GM12878 (cell line): ENCODE measurements at regions not wholly inside any gene's neighbourhood (a gene's known extent, or its start where the extent isn't known, plus 50 kb on each side); places are given as distances from the start of the nearest gene placed in this dataset.

ENCODE experiments used
- ATAC-seq: fragments of 200-7000 bp; cut with Tn5 transposase; 3 replicates; pipeline ENCODE4 v1.9.1; 2020; ENCODE audit warnings: mild to moderate bottlenecking, moderate library complexity
- BruUV-seq: library from RNA; stranded (reverse); fragments of 400-500 nt; replicated peaks from 2 replicates; lab custom pipeline; 2021; lab: Mats Ljungman, UMichigan
- CTCF ChIA-PET: fragments of 300-600 bp; sonication (Branson Sonifier 250); formaldehyde crosslinking; extraction: SDS; loops from one replicate; lab custom pipeline; 2021; ENCODE audit warnings: inconsistent platforms; lab: Yijun Ruan, JAX
- POLR2A ChIA-PET: fragments of 350-600 bp; formaldehyde crosslinking; extraction: SDS; loops from one replicate; lab custom pipeline; 2021; ENCODE audit warnings: inconsistent platforms; lab: Charles Lee
- RAD21 ChIA-PET: fragments of 300-600 bp; sonication (Branson Sonifier 250); formaldehyde crosslinking; loops from one replicate; lab custom pipeline; 2023; ENCODE audit warnings: antibody characterized with exemption; ENCODE audit not compliant: unreplicated experiment; lab: Charles Lee
- SMC1A ChIA-PET: fragments of 300-600 bp; sonication (Branson Sonifier 250); formaldehyde crosslinking; loops from one replicate; lab custom pipeline; 2023; ENCODE audit not compliant: unreplicated experiment, uncharacterized antibody; lab: Charles Lee
- DNase-seq: peaks from one replicate; pipeline ENCODE4 v3.0.0-alpha.2; 2011; ENCODE audit warnings: low read depth, low spot score
- FAIRE-seq: peaks from 3 replicates; lab custom pipeline; 2011; peaks lifted over from hg19 to GRCh38; lab: Jason Lieb, UNC
- H2AFZ ChIP-seq: 2 replicates; pipeline ENCODE4 v1.6.0; 2011; ENCODE audit warnings: low read depth, low read length, control low read depth; ENCODE audit not compliant: control insufficient read depth
- H3K27ac ChIP-seq: 2 replicates; pipeline ENCODE4 v1.5.1; 2011; ENCODE audit warnings: control low read depth; ENCODE audit not compliant: control insufficient read depth, insufficient read depth
- H3K27me3 ChIP-seq, 2 experiments: replicated peaks in 1 of 2; 2 replicates each; pipeline versions ENCODE4 v1.6.0 to v1.6.1; 2011; ENCODE audit warnings: low read length in 1 of 2; ENCODE audit not compliant: control insufficient read depth in 2 of 2, insufficient read depth in 2 of 2
- H3K36me3 ChIP-seq, 2 experiments: 2 replicates each; pipeline ENCODE4 v1.5.1; 2011; ENCODE audit warnings: low read length in 1 of 2; ENCODE audit not compliant: control insufficient read depth in 2 of 2, insufficient read depth in 2 of 2
- H3K4me1 ChIP-seq: 2 replicates; pipeline ENCODE4 v1.6.1; 2011; ENCODE audit warnings: mild to moderate bottlenecking, low read length, moderate library complexity, mixed read lengths; ENCODE audit not compliant: control insufficient read depth, insufficient read depth
- H3K4me2 ChIP-seq: 2 replicates; pipeline ENCODE4 v1.6.0; 2011; ENCODE audit warnings: control low read depth; ENCODE audit not compliant: control insufficient read depth, insufficient read depth
- H3K4me3 ChIP-seq: fragments of 200-600 bp; sonication (generic); 2 replicates; pipeline ENCODE4 v1.5.1; 2016
- H3K79me2 ChIP-seq: 2 replicates; pipeline ENCODE4 v1.6.0; 2011; ENCODE audit warnings: low read length; ENCODE audit not compliant: control insufficient read depth, insufficient read depth
- H3K9ac ChIP-seq: 2 replicates; pipeline ENCODE4 v1.8.0; 2011; ENCODE audit warnings: low read length, control low read depth, mixed read lengths; ENCODE audit not compliant: control insufficient read depth, insufficient read depth
- H3K9me3 ChIP-seq: replicated peaks from 3 replicates; pipeline ENCODE4 v1.5.1; 2011; ENCODE audit warnings: mild to moderate bottlenecking, low read length; ENCODE audit not compliant: control insufficient read depth, insufficient read depth
- H4K20me1 ChIP-seq: 2 replicates; pipeline ENCODE4 v1.6.0; 2011; ENCODE audit not compliant: control insufficient read depth, insufficient read depth
- CBX3 ChIP-seq: fragments of 200-600 bp; sonication (generic); IDR thresholded peaks from 2 replicates; pipeline ENCODE4 v1.6.1; 2016; ENCODE audit warnings: low read depth, borderline replicate concordance
- E2F4 ChIP-seq: IDR thresholded peaks from 2 replicates; pipeline ENCODE4 v1.6.1; 2012; ENCODE audit warnings: low read depth, low read length, improper control_type of control experiment
- E4F1 ChIP-seq: fragments of 450-650 bp; IDR thresholded peaks from 2 replicates; pipeline ENCODE4 v1.6.1; 2018; ENCODE audit warnings: borderline replicate concordance, mild to moderate bottlenecking; ENCODE audit not compliant: partially characterized antibody
- ELK1 ChIP-seq: IDR thresholded peaks from 2 replicates; pipeline ENCODE4 v1.6.1; 2012; ENCODE audit warnings: low read depth, low read length, improper control_type of control experiment
- ESRRA ChIP-seq: IDR thresholded peaks from 2 replicates; pipeline ENCODE4 v1.6.1; 2012; ENCODE audit warnings: mild to moderate bottlenecking, low read length, improper control_type of control experiment
- IRF4 ChIP-seq: IDR thresholded peaks from 2 replicates; pipeline ENCODE4 v1.6.1; 2011; ENCODE audit warnings: low read depth, low read length
- KDM1A ChIP-seq: fragments of 200-600 bp; sonication (generic); IDR thresholded peaks from 2 replicates; pipeline ENCODE4 v1.6.1; 2016; ENCODE audit warnings: borderline replicate concordance
- MEF2A ChIP-seq: IDR thresholded peaks from 2 replicates; pipeline ENCODE4 v1.6.1; 2011; ENCODE audit warnings: low read depth, mild to moderate bottlenecking, low read length, moderate library complexity; ENCODE audit not compliant: insufficient read depth
- MEF2B ChIP-seq: fragments of 450-650 bp; IDR thresholded peaks from 2 replicates; pipeline ENCODE4 v1.6.1; 2018; ENCODE audit warnings: mild to moderate bottlenecking, moderate library complexity; ENCODE audit not compliant: partially characterized antibody, poor library complexity, severe bottlenecking
- MXI1 ChIP-seq: fragments of 150-350 bp; IDR thresholded peaks from 2 replicates; pipeline ENCODE4 v1.6.1; 2011; ENCODE audit warnings: low read depth, mild to moderate bottlenecking, inconsistent platforms, low read length, improper control_type of control experiment
- MYC ChIP-seq: IDR thresholded peaks from 2 replicates; pipeline ENCODE4 v1.6.1; 2011; ENCODE audit warnings: mild to moderate bottlenecking, low read length, moderate library complexity, inconsistent platforms; ENCODE audit not compliant: insufficient read depth, insufficient replicate concordance, insufficient read length, severe bottlenecking
- NFXL1 ChIP-seq: fragments of 450-650 bp; IDR thresholded peaks from 2 replicates; pipeline ENCODE4 v1.6.1; 2017; ENCODE audit warnings: antibody characterized with exemption, mild to moderate bottlenecking, borderline replicate concordance
- RCOR1 ChIP-seq: conservative IDR thresholded peaks from 2 replicates; pipeline ENCODE4 v1.6.1; 2012; ENCODE audit warnings: low read depth, low read length, improper control_type of control experiment
- USF2 ChIP-seq: IDR thresholded peaks from 2 replicates; pipeline ENCODE4 v1.6.1; 2011; ENCODE audit warnings: low read depth, low read length, improper control_type of control experiment, borderline replicate concordance
- ZNF622 ChIP-seq: fragments of 450-650 bp; IDR thresholded peaks from 2 replicates; pipeline ENCODE4 v1.6.1; 2017; ENCODE audit warnings: mild to moderate bottlenecking, inconsistent platforms
- WGBS: methylation state at CpG from one replicate; pipeline ENCODE4 v1.1.6; 2016; ENCODE audit warnings: low lambda C conversion rate; ENCODE audit not compliant: insufficient replicate concordance, insufficient coverage; ENCODE audit errors: missing lambda C conversion rate; 5-methylcytosine and 5-hydroxymethylcytosine counted together
- in situ Hi-C: fragments of 300-500 bp; cut with MboI; formaldehyde crosslinking; loops from 9 replicates; pipeline ENCODE4 v1.14.3; 2018; ENCODE audit warnings: mixed read lengths
- intact Hi-C: fragments of 100-400 bp; cut with micrococcal nuclease; formaldehyde crosslinking; loops from one replicate; pipeline ENCODE4 v1.14.2; 2022; ENCODE audit not compliant: unreplicated experiment

GRCh38 chr3:182713743-182714517 is 79.4 kb upstream of the ATP11B start (continued):
- TF ChIP-seq IRF4: no peak
- TF ChIP-seq, all 136 proteins: peak for 4

- H3K4me3 ChIP-seq: no peak overlapping the region
- H3K27me3 ChIP-seq: no peaks in the 10 kb centered on the region
- no peak for ATAC-seq
- no peak overlapping the region for H3K4me2 ChIP-seq
- no peak overlapping the region for H3K9ac ChIP-seq
- POLR2A ChIA-PET: interaction anchor here (0.6 to 3.4 kb wide), 5 partner anchors 78 to 1413 kb away, joined by 3 to 52 read pairs (median 5); partner anchors contain the start of gene ATP11B
- DNase-seq: no peak
- CTCF ChIA-PET: interaction anchor here (0.6 to 8.1 kb wide), 45 partner anchors 9 to 669 kb away, joined by 3 to 195 read pairs (median 7); partner anchors contain the start of genes ATP11B and MCCC1
- peaks cover 35% of the 10 kb centered on the region for H3K4me1 ChIP-seq
- intact Hi-C loops (loop anchor here (2.0 to 10.0 kb wide), 3 partner anchors 330 to 668 kb away; partner anchors contain the start of gene MCCC1), in situ Hi-C loops (no loop called here)
- H2AFZ ChIP-seq: no peak overlapping the region
- no peaks in the 10 kb centered on the region for H3K36me3 ChIP-seq
- WGBS: 67% methylated on average over 2 of the region's 2 CpGs
- RAD21 ChIA-PET: interaction anchor here (0.5 to 5.6 kb wide), 45 partner anchors 12 to 673 kb away, joined by 3 to 136 read pairs (median 5); partner anchors contain the start of gene ATP11B
- H3K27ac ChIP-seq: no peak overlapping the region
- no peak for FAIRE-seq
- no peaks in the 10 kb centered on the region for H3K9me3 ChIP-seq
- no TSS peak for BruUV-seq
- SMC1A ChIA-PET: interaction anchor here (1.0 to 5.7 kb wide), 39 partner anchors 12 to 670 kb away, joined by 3 to 122 read pairs (median 7); partner anchors contain the start of gene ATP11B
- H3K79me2 ChIP-seq: no peaks in the 10 kb centered on the region
- no peaks in the 10 kb centered on the region for H4K20me1 ChIP-seq
- TF ChIP-seq ELK1 (no peak), ESRRA (no peak), ZNF622 (no peak), MEF2A (no peak), KDM1A (no peak), MYC (no peak), MXI1 (no peak), NFXL1 (no peak), MEF2B (no peak), E2F4 (no peak), RCOR1 (no peak), E4F1 (no peak), USF2 (no peak), CBX3 (no peak)
Measured at GRCh38 chr3:182715006-182715405, 78.3 kb upstream of the ATP11B start.
